Heart left ventricle (tissue), 13 donors: ENCODE measurements at regions not wholly inside any gene's neighbourhood (a gene's known extent, or its start where the extent isn't known, plus 50 kb on each side); places are given as distances from the start of the nearest gene placed in this dataset.

Experiments
- POLR2A ChIP-seq, 2 donors: fragments of 450-650 bp; IDR thresholded peaks; one replicate each; pipeline ENCODE4 v1.6.1; 2017; ENCODE audit warnings: antibody characterized with exemption in 2 of 2, mild to moderate bottlenecking in 2 of 2, moderate library complexity in 2 of 2
- TF ChIP-seq, protein P1 (sequence below), 12 donors: fragments of 200-600 bp; sonication (generic) in 4 of 12; IDR thresholded peaks; one replicate each; pipeline versions ENCODE4 v1.5.0 to v1.8.0; 2018 to 2022; ENCODE audit warnings: antibody characterized with exemption in 12 of 12, mild to moderate bottlenecking in 5 of 12
- donor health status: ischemic (EF 13 %, LVEDD 7.1; RV severe dilation, severe dysfunction).
- donor health status: DM: no; HTN: yes; CAD: no.
- donor health status: DM: no; HTN: no; CAD: no.
- donor health status: ischemic (EF 25% LVEDD 6.9; RV normal size, moderate dysfunction).
- donor health status: ischemic (EF 25% LVEDD 5.7; RV mildly dilated, moderate dysfunction).
- donor health status: ischemic (EF 35%, LVEDD 5.7; RV mildly dilated, moderate dysfunction).
- donor health status: nonischemic (EF 11% LVEDD 7.7; RV severe dilation, severe dysfunction).
- donor health status: DM: yes; HTN: yes; CAD: no.
- donor health status: PGD.
- donor health status: ischemic (EF 29% LVEDD 5.4; RV normal size, mild dysfunction).
- donor health status: nonischemic (EF 23%, LVEDD 6.1; RV moderate dilation, normal function).

DNA sequence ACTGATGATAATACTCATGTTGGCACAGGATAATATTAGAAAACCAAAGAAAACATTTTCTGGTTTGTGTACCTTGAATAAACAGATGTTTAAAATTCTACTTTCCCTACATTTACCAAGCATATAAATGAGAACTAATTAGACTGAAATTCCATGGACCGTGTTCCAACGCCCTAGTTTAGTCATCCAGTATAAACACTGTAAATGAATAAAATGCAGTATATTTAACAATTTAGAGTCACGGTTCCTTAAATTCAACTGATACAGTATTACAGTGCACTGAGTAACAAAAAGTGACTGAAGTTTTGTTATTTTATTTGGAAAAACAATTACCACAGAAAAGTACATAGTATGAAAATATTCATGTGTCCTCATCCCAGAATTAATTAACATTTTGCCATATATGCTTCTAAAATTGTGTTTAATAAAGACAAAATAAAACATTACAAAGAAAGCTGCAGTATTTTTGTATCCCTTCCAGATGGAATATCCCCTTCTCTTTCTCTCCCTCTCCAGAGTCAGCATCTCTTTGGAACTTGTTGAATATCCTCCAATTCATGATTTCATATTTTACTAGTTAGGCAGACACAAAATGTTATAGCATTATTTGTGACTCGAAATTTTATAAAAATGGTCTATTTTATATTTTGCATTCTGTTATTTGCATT lies 112.5 kb downstream of the HMHB1 start:
- TF ChIP-seq, protein P1, sequence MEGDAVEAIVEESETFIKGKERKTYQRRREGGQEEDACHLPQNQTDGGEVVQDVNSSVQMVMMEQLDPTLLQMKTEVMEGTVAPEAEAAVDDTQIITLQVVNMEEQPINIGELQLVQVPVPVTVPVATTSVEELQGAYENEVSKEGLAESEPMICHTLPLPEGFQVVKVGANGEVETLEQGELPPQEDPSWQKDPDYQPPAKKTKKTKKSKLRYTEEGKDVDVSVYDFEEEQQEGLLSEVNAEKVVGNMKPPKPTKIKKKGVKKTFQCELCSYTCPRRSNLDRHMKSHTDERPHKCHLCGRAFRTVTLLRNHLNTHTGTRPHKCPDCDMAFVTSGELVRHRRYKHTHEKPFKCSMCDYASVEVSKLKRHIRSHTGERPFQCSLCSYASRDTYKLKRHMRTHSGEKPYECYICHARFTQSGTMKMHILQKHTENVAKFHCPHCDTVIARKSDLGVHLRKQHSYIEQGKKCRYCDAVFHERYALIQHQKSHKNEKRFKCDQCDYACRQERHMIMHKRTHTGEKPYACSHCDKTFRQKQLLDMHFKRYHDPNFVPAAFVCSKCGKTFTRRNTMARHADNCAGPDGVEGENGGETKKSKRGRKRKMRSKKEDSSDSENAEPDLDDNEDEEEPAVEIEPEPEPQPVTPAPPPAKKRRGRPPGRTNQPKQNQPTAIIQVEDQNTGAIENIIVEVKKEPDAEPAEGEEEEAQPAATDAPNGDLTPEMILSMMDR (IDR thresholded peaks at IDR 0.05): no peak
- no peak for TF ChIP-seq POLR2A (IDR thresholded peaks at IDR 0.05)
